HFFc6 (cell line): ENCODE measurements at regions not wholly inside any gene's neighbourhood (a gene's known extent, or its start where the extent isn't known, plus 50 kb on each side); places are given as distances from the start of the nearest gene placed in this dataset.
"Not testable (repeated sequence)": the region's sequence is repeated elsewhere in the genome, so short reads cannot be mapped to it uniquely, and the experiment has no call there.

Experiments
- DNase-seq: peaks from one replicate; pipeline ENCODE4 v3.0.0-alpha.2; 2018
- H3K27ac Mint-ChIP-seq: 2 replicates; pipeline ENCODE4 v1.8.0; 2020; ENCODE audit warnings: mild to moderate bottlenecking, mixed read lengths
- H3K27me3 Mint-ChIP-seq: 2 replicates; pipeline ENCODE4 v1.8.0; 2021; ENCODE audit warnings: mild to moderate bottlenecking, moderate library complexity, mixed read lengths; ENCODE audit not compliant: insufficient read depth
- H3K36me3 Mint-ChIP-seq: 2 replicates; pipeline ENCODE4 v1.8.0; 2021; ENCODE audit warnings: low read depth, mixed read lengths
- H3K4me1 Mint-ChIP-seq: 2 replicates; pipeline ENCODE4 v1.8.0; 2020; ENCODE audit warnings: low read depth, mixed read lengths
- H3K4me3 Mint-ChIP-seq: 2 replicates; pipeline ENCODE4 v1.8.0; 2020; ENCODE audit warnings: mild to moderate bottlenecking, moderate library complexity, mixed read lengths
- H3K9me3 Mint-ChIP-seq: 2 replicates; pipeline ENCODE4 v1.8.0; 2020; ENCODE audit warnings: mild to moderate bottlenecking, mixed read lengths
- CTCF ChIP-seq: fragments of 200-600 bp; sonication (generic); IDR thresholded peaks from 2 replicates; pipeline ENCODE4 v1.5.0; 2021; ENCODE audit warnings: antibody characterized with exemption, mild to moderate bottlenecking

GRCh38 chr1:41975850-41976569, 57.3 kb upstream of the HIVEP3 start:
- no peak for DNase-seq
- Mint-ChIP-seq H3K36me3 (no peaks in the 10 kb centered on the region), H3K27me3 (peaks cover 3% of the 10 kb centered on the region), H3K4me3 (no peak overlapping the region), H3K27ac (no peak overlapping the region), H3K4me1 (peaks cover 8% of the 10 kb centered on the region), H3K9me3 (no peaks in the 10 kb centered on the region)
- no peak for TF ChIP-seq CTCF

GRCh38 chr1:41975121-41975520, 56.4 kb upstream of the HIVEP3 start:
- Mint-ChIP-seq H3K27me3 (peaks cover 3% of the 10 kb centered on the region), H3K27ac (no peak overlapping the region), H3K4me1 (no peaks in the 10 kb centered on the region), H3K36me3 (no peaks in the 10 kb centered on the region), H3K9me3 (no peaks in the 10 kb centered on the region), H3K4me3 (no peak overlapping the region)
- no peak for TF ChIP-seq CTCF
- DNase-seq: no peak

GRCh38 chr1:41968557-41968956, 49.8 kb upstream of the HIVEP3 start:
- not testable (repeated sequence) for H3K4me3 Mint-ChIP-seq, H3K9me3 Mint-ChIP-seq, H3K27me3 Mint-ChIP-seq, DNase-seq, H3K4me1 Mint-ChIP-seq, H3K27ac Mint-ChIP-seq
- peaks cover 18% of the 10 kb centered on the region for H3K36me3 Mint-ChIP-seq
